ENCODE measurements at regions not wholly inside any gene's neighbourhood (a gene's known extent, or its start where the extent isn't known, plus 50 kb on each side); places are given as distances from the start of the nearest gene placed in this dataset.

DNA sequence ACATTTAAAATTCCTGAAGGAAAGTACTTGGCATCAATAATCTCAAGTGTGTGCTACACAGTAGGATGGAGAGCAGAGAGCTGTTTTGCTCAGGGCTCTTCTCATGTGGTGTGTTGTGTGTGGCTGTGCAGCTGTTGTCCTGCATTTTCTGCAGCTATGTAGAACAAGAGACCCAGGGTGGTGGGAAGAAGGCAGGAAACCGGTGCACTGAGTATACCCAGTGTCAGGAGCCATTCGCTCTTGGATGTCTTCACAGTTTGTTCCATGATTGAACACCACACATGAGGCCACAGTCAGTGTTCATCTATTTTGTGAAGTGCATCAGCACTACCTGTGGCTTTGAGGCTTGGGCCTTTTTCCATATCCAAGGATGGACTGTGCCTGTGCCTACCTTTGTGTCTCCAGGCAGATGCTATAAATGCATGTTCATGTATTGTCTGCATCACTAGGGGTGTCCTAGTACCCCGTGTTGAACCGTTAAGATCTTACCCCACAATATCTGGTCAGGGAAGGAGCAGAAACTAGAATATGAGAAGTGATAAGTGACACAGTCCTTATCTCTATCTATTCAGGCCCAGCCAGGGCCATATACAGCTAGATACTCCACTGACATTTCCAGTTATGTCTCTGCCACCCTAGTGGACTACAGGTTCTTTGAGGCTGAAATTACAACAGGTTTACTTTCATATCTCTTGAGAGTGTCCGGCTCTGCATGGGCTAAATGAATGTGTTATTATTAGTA, 194.3 kb downstream of the NR2F2 start:
- no peak for DNase-seq (ENCODE audit: low spot score)

DNA sequence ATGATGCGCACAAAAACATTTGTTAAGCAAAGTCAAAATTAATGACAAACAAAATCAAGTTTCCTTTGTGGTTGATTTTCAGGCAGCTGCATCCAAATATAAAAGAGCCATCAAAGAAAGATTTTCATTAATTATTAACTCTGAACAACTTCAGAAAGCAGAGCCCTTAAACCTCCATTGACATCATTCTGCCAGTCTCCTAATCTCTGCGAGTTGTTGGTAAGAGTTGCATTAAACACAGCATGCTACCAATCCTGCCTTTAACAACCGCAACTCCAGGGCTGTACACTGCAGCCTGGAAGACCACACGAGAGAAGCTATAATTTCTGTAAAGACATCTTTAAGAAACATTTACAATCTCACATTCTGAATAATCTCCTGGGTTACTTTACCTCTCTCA, 204.6 kb downstream of the NR2F2 start:
- DNase-seq (ENCODE audit: low spot score), result no peak

DNA sequence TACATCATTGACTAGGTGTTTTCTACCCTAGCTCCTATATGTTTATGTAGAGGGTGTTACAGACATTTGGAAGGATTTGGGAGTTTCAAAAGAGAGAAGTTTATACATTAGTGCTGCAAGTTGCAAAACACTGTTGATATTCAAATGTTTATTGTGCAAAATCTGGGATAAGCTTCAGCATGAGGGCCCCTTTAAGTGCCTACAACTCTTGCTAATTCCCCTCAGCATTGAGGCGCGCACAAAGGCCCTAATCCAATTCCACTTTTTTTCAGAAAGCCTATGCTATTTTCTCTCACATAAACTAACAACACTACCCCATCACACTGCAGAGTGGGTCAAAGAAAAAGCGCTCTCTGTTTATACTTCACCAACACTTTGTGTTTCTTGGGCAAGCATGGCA, 208.0 kb downstream of the NR2F2 start:
- DNase-seq (ENCODE audit: low spot score), result no peak

DNA sequence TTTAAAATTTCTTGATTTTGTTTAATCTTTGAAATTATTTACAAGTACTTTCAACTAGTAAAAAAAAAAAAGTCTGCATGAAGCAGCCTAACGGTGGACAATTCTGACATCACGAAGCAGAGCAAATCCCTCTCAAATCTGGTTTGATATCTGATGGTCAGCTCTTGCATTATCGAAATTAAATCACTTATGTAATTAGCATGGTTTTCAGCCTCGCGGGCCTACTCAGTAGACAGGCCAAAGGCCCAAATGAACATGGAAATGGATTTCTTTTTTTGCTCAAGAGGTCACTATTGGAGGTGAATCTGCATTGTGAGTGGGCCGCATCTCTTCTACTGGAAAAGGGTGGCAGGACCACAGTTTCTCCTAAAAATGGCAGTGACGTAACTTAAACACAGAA, 209.8 kb downstream of the NR2F2 start:
- no peak for DNase-seq (ENCODE audit: low spot score)

DNA sequence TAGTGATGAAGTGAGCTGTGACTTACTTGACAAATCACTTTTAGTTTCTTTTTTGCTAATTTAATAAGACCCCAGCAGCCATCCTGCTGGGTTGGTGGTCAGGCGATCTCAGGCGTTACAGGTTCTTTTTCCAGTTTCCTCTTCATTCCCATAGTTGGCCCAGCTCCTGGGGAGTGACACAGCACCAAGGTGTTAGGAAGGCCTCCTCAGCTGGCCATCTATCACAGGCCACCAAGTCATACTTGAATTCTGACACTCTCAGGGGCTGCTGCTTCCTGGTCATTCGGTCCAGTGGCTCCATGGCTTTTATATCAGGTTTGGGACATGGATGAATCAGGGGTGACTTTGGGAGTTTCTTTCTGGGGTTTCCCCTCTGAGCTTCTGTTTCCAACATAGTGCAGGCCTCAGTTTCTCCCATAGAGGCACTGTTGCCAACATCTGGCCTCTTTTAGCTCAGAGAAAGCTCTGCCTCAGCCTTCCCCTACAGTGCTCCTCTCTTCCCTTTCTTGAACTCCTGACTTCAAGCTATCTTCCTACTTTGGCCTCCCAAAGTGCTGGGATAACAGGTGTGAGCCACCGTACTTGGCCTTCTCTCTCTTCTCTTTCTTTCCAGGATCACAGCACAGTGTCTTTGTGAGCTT, 211.8 kb downstream of the NR2F2 start:
- DNase-seq (ENCODE audit: low spot score), result no peak

DNA sequence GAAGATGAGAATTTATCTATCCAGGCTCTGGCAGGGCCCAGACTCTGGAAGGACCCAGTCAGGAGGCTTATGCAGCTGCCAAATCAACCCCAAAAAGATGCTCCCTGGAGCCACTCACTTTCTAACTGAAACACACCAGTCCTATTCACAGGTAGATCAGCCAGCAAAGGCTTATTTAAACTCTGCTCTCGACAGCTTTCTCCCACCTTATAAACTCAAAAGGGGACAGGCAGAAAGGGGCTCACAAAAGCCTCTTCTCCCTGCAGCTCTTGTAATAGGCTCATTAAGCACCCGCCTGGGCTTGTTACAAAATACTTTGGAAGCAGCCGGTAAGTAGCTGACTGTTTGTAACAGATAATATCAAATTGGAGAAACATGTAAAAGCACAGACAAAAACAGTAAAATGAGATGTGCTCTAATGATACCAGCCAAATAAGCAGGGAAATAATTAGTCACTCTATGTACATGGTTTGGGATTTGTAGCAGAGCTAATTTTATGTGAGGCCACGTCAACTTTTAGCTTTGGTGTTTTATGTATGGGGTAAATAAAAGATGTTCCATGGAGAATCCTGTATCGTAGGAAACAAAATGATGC, 213.8 kb downstream of the NR2F2 start:
- DNase-seq (ENCODE audit: low spot score), result no peak

DNA sequence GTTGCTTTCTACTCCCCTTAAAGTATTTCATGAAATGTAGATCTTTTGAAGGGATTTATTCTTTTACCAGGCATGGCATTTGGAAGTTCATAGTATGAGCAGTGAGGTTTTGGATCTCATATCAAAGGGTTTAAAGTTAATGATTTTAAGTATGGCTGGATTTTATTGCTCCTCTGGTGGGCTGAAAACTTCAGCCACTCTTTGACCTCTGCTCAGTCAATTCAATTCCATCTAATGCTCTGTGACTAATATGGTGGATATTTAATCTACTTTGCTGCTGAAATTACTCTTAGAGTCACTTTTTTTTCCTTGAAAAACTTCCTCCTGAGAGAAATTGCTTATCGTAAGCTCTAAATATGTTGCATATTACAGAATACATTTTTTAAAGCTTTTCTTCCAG, 218.6 kb downstream of the NR2F2 start:
- DNase-seq (ENCODE audit: low spot score), result no peak

DNA sequence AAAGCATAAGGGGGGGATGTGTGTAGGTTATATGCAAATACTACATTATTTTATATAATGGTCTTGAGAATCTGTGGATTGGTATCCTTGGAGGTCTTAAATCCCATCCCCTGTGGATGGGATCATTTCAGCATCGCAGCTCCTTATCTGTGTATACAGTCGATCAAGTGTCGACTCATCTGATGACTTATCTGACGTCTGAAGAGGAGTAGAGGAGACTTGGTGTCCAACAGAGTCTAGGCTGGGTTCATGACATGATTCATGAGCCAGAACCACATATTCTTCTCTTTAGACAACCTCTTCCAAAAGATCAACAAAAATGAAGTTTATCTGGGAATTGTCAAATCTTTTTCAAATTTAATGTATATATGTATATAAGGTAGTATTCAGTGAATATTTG, 220.7 kb downstream of the NR2F2 start:
- DNase-seq (ENCODE audit: low spot score), result no peak

DNA sequence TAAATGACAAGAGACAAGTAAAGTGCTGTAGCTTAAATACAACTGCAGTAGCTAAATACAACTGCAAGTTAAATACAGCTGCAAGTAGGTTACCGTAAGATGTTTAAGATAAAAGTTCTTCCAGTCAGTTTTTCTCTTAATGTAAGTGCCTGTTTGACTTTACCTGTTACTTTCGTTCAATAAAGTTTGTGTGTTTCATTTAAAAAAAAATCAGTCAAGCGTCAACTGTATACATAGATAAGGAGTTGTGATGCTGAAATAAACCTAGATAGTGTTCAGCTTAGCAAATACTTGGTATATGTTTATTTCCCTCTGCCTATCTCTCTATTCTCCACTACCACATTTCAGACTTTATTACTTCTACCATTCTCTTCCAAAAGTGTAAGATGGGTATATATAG, 221.2 kb downstream of the NR2F2 start:
- no peak for DNase-seq (ENCODE audit: low spot score)

DNA sequence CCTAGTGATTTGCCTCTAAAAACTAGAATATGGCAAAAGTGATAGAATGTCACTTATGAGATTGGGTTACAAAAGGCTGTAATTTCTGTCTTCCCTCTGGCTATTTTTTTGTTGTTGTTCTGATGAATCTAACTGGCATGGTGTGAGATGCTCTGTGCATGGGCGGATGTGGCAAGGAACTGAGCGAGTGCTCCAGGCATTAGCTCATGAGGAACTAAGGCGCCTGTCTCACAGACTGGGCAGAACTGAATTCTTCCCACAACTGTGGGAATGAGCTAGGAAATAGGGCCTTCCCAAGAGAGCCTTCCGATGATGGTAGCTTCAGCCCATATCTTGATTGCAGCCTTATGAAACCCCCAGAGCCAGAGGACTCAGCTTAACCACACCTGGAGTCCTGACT, 222.5 kb downstream of the NR2F2 start:
- no peak for DNase-seq (ENCODE audit: low spot score)

DNA sequence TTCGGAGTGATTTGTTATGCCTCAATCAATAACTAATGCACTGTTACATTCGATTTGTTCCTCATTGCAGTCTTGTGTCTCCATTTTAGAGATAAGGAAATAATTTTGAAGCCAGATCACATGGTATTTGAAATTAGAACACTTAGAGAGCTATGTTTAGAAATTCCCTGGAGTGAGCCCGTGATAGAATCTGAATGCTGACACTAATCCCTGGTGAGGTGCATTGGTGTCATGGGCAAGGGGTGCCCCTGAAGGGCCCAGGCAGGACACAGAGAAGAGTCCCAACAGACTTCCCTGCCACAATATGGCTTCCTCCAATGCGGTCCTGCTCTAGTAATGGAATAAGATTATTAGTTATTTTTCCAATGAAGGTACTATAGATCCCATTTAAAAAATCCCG, 223.0 kb downstream of the NR2F2 start:
- no peak for DNase-seq (ENCODE audit: low spot score)

DNA sequence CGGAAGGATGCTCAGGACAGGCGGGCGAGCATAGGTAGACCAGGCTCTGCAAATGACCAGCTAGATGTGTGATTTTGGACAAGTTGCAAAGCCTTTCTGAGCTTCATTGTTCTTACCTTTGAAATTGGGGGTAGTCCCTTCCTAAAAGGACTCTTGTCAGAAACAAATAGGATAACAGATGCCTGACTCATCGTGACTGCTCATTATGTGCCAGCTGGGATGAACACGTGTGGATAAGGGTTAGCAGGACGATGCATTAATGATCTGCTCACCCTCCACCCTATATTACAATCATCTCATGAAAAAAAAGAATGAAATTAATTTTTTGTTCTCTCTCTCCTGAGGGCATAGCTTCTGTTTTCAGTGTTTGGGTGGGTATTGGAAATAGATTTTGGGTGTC, 223.4 kb downstream of the NR2F2 start:
- no peak for DNase-seq (ENCODE audit: low spot score)

DNA sequence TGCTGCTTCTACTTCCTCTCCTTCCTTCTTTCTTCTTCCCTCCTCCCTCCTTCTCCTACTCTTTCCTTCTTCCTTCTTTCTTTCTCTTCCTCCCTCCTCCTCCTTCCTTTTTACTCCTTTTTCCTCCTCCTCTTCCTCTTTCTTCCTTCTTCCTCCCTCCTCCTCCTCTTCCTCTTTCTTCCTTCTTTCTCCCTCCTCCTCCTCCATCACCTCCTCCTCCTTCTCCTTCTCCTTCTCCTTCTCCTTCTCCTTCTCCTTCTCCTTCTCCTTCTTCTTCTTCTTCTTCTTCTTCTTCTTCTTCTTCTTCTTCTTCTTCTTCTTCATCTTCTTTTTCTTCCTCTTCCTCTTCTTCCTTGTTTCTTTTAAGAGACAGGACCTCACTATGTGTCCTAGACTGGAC, 224.0 kb downstream of the NR2F2 start:
- no peak for DNase-seq (ENCODE audit: low spot score)

DNA sequence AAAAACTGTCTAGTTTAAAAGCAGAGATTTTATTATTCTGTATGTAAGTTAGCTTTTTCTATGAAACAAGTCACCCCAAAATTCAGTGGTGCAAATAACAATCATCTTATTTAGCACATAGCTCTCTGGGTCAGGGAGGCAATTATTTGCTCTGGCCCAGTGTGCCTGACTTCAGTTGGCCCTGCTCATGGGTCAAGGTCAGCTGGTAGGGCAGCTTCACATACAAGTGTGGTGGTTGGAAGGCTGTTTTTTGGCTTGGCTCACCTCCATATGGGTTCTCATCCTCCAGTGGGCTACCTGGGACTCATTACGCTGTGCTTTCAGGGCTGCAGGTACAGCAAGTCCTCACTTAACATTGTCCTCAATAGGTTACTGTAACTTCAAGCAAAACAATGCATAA, 228.6 kb downstream of the NR2F2 start:
- no peak for DNase-seq (ENCODE audit: low spot score)

DNA sequence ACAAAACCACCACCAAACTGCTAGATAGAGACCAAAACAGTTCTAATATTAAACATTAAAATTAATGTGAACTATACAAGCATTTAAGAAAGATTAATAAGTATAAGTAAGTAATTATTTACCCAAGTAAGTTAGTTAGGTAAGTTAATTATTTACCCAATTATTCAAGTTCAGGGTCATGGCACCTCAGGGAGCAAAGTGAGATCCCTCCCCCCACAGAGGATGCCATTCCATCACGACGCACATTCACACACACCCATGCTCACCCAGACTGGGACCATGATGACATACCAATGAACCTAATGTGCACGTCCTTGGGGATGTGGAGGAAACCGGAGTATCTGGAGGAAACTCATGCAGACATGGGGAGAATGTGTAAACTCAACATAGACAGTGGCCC, 229.1 kb downstream of the NR2F2 start:
- no peak for DNase-seq (ENCODE audit: low spot score)

DNA sequence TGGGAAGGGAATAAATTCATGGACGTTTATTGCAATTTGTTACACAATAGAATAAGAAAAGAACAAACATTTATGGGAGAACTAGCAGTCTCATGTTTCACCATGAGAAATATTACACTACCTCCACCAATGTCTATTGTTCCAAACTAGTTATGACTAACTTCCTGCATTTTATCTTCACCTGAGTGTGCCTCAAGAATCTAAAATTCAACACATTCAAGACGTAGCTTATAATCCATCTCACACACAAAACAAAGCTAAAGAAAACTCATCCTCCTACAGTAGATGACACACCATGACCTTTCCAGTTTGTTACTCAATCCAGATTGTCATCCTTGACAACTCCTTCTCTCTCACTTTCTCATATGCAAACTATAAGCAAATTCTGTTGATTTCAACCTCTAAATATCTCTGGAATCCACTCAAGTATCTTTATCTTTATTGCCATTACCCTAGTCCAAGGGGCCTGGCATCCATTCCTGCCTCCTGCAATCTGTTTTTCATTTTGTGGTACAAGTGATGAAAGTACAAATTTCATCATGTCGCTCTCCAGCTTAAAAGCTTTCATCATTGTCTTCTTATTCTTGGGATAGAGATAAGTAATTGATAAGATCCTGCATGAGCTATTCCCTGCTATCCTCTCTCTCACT, 229.9 kb downstream of the NR2F2 start:
- no peak for DNase-seq (ENCODE audit: low spot score)

DNA sequence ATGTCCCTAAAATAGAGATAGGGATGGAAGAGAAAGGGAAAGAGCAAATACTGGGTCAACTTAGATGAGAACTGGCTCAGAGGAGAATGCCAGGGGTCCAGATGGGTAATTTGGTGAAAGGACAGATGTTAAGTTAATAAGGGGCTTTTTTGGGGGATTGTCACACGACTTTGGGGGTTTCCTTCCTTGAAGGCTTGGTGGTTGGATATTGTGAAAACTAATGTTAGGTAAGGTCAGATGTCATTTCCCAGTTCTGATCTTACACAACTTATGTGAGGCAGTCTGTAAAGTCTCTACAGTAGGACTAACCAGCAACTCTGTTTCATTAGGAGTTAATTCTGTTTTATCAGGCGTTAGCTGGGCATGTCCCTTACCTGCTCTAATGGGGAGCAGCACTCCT, 231.1 kb downstream of the NR2F2 start:
- no peak for DNase-seq (ENCODE audit: low spot score)

DNA sequence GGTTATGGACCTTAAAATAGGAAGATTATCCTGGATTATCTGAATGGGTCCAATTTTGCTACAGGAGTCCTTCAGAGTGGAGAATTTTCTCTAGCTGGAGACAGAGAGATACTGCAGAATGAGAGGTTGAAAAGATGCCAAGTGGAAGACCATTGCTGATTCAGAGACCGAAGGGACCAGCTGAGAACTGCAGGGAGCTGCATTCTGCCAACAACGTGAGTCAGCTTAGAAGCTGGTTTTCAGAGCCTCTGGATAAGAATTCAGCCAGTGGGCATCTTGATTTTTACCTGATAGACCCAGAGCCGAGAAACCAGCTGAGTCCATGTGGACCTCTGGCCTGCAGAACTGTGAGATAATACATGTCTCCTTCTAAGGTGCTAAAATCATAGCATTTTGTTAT, 234.0 kb downstream of the NR2F2 start:
- no peak for DNase-seq (ENCODE audit: low spot score)

DNA sequence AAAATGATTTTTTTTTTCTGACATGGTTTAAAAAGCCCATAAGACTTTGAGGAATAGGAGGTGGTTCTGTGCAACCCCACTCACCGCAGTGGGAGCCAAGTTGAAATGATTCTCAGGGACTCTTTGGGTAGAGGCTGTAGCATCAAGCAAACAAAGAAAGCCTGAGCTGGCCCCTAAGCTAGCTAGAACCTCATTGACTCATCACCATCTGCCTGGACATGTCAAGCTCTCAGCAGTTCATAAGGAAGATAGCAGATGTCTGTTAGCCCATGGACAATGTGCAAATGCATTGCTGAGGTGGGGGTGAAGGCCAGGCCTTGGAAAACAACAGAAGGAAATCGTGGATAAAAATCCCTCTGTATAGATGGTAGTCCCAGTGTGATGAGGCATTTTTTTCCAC, 234.8 kb downstream of the NR2F2 start:
- DNase-seq (ENCODE audit: low spot score), result no peak

DNA sequence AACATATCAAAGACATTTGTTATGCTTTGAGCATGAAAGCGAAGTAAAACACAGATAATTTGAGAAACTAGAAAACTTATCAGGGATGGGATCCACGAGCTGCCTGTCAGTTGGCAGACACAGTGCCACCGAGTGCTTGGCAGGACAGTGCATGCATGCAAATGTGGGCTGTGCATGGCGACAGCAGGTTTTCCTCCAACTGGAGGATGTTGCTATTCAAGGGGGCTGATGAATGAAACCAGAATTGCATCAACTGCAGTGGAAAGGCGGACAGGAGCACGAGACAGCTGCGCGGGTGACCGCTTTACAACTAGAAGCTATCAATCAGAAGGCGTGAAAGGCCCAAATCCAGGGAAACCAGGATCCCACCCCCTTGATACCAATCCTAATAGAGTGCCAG, 244.3 kb downstream of the NR2F2 start:
- no peak for DNase-seq (ENCODE audit: low spot score)

DNA sequence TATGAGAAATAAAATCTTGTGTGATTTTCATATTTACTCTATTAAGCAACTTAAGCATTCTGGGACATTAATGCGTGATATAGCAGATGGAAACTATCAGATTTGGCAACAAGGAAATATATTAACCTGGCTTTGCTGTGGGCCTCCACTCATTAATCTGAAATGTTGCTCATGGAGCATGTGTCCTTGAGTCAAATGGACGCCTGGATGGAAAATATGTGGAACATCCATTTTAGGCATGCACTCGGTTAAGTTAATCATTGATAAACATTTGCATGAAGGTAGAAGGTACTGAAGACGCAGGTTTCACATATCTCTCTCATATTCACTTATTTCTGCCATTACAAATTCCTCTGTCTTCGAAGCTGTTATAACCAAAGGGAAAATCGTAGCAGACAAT, 246.1 kb downstream of the NR2F2 start:
- no peak for DNase-seq (ENCODE audit: low spot score)

DNA sequence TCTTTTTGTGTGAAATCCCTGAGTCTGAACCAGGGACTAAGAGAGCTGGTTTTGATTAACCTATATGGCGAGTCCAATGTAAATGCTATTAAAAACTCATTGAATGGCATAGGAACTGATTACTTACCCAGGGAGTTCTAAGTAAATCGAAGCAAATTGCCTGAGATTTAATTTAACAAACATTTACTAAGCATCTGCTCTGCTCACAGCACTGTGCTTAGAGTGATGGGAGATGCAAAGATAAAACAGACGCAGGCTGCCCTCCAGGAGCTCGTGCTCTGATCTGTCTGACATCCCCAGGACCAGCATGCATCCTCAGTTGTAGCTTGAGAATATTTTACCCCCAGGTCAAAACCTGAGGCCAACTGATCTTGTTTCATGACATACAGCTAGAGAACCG, 247.9 kb downstream of the NR2F2 start:
- DNase-seq (ENCODE audit: low spot score), result no peak

DNA sequence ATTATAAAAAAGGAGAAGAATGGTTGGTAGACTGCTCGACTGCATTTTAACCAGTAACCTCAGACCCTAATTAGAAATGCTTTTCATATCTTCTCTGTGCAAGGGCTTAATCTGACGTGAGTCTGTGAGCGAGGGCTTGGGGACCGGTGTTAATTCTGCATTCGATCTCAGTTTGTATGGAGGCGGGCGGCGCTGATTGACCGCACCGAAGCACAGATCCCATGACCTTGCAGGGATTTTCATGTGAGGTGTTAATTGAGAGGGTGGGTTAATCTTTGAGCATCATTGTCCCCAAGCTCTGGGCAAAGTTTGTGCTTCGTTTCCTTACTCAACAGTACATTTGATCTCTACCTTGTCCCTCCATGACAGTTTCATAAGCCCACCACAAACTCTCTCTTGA, 250.9 kb downstream of the NR2F2 start:
- no peak for DNase-seq (ENCODE audit: low spot score)
